Activated CD4-positive, CD25-positive, alpha-beta regulatory T cell treated with anti-CD3 and anti-CD28 coated beads, Interleukin-2, amount 50 U/mL, for 24 hours (primary cell): ENCODE measurements at regions not wholly inside any gene's neighbourhood (a gene's known extent, or its start where the extent isn't known, plus 50 kb on each side); places are given as distances from the start of the nearest gene placed in this dataset.

Experiments used
- ATAC-seq, 2 donors: fragments of 150-1000 bp; cut with Tn5 transposase; one replicate each; pipeline ENCODE4 v1.10.0; 2021; ENCODE audit warnings: mild to moderate bottlenecking in 1 of 2, moderate library complexity in 1 of 2

- ATAC-seq: no peak
Measured at GRCh38 chr7:84674236-84674913, 479.8 kb upstream of the SEMA3A start.

- ATAC-seq: no peak
Measured at GRCh38 chr7:84669177-84669732, 474.7 kb upstream of the SEMA3A start.

- no peak for ATAC-seq
Measured at GRCh38 chr7:84668116-84668515, 473.5 kb upstream of the SEMA3A start.

GRCh38 chr7:84666651-84667050 is 472.1 kb upstream of the SEMA3A start:
- no peak for ATAC-seq

GRCh38 chr7:84665339-84665738 is 470.8 kb upstream of the SEMA3A start:
- ATAC-seq: no peak

- ATAC-seq: no peak
Measured at GRCh38 chr7:84664626-84665025, 470.0 kb upstream of the SEMA3A start.

GRCh38 chr7:84663224-84663623 is 468.6 kb upstream of the SEMA3A start:
- ATAC-seq: no peak

GRCh38 chr7:84658286-84658685 is 463.7 kb upstream of the SEMA3A start:
- ATAC-seq: no peak

- ATAC-seq: no peak
Measured at GRCh38 chr7:84654273-84654672, 459.7 kb upstream of the SEMA3A start.

GRCh38 chr7:84651876-84652275 is 457.3 kb upstream of the SEMA3A start:
- no peak for ATAC-seq

GRCh38 chr7:84647797-84648757 is 453.5 kb upstream of the SEMA3A start:
- ATAC-seq: no peak

GRCh38 chr7:84642611-84643010 is 448.0 kb upstream of the SEMA3A start:
- ATAC-seq: no peak

- ATAC-seq: no peak
Measured at GRCh38 chr7:84640637-84641036, 446.0 kb upstream of the SEMA3A start.

- no peak for ATAC-seq
Measured at GRCh38 chr7:84638339-84638697, 443.7 kb upstream of the SEMA3A start.

- no peak for ATAC-seq
Measured at GRCh38 chr7:84637568-84638338, 443.2 kb upstream of the SEMA3A start.

- ATAC-seq: no peak
Measured at GRCh38 chr7:84631913-84632312, 437.3 kb upstream of the SEMA3A start.

- no peak for ATAC-seq
Measured at GRCh38 chr7:84629640-84630318, 435.2 kb upstream of the SEMA3A start.

- no peak for ATAC-seq
Measured at GRCh38 chr7:84629216-84629615, 434.6 kb upstream of the SEMA3A start.

- no peak for ATAC-seq
Measured at GRCh38 chr7:84627250-84627649, 432.7 kb upstream of the SEMA3A start.

- no peak for ATAC-seq
Measured at GRCh38 chr7:84624927-84625326, 430.3 kb upstream of the SEMA3A start.

- no peak for ATAC-seq
Measured at GRCh38 chr7:84624527-84624926, 429.9 kb upstream of the SEMA3A start.

GRCh38 chr7:84617265-84618030 is 422.9 kb upstream of the SEMA3A start:
- ATAC-seq: no peak
